ENCODE measurements at regions not wholly inside any gene's neighbourhood (a gene's known extent, or its start where the extent isn't known, plus 50 kb on each side); places are given as distances from the start of the nearest gene placed in this dataset.

- H3K27me3 ChIP-seq (ENCODE audit: control insufficient read depth, insufficient read depth, low read length) = no peaks in the 10 kb centered on the region
- ChIA-PET POLR2A (no interaction called here), CTCF (no interaction called here)
- TF ChIP-seq CTCF (IDR thresholded peaks at IDR 0.05; ENCODE audit: insufficient read depth, low read depth, low read length) = no peak
- DNase-seq (ENCODE audit: low read depth) = no peak
- H3K36me3 ChIP-seq (ENCODE audit: control insufficient read depth, insufficient read depth, low read length) = no peaks in the 10 kb centered on the region
- H3K4me3 ChIP-seq (ENCODE audit: low read depth, low read length) = no peak overlapping the region
Observed at GRCh38 chr21:8991088-8991907, 1530.1 kb upstream of the TPTE start.

- H3K27me3 ChIP-seq (ENCODE audit: control insufficient read depth, insufficient read depth, low read length) = no peaks in the 10 kb centered on the region
- H3K36me3 ChIP-seq (ENCODE audit: control insufficient read depth, insufficient read depth, low read length) = no peaks in the 10 kb centered on the region
- DNase-seq (ENCODE audit: low read depth) = no peak
- no peak overlapping the region for H3K4me3 ChIP-seq (ENCODE audit: low read depth, low read length)
- ChIA-PET POLR2A (no interaction called here), CTCF (no interaction called here)
- no peak for TF ChIP-seq CTCF (IDR thresholded peaks at IDR 0.05; ENCODE audit: insufficient read depth, low read depth, low read length)
Observed at GRCh38 chr21:8991968-8992621, 1529.3 kb upstream of the TPTE start.

- no peak for TF ChIP-seq CTCF (IDR thresholded peaks at IDR 0.05; ENCODE audit: insufficient read depth, low read depth, low read length)
- no peaks in the 10 kb centered on the region for H3K27me3 ChIP-seq (ENCODE audit: control insufficient read depth, insufficient read depth, low read length)
- DNase-seq (ENCODE audit: low read depth) = no peak
- H3K4me3 ChIP-seq (ENCODE audit: low read depth, low read length) = no peak overlapping the region
- CTCF ChIA-PET = no interaction called here
- H3K36me3 ChIP-seq (ENCODE audit: control insufficient read depth, insufficient read depth, low read length) = no peaks in the 10 kb centered on the region
- POLR2A ChIA-PET = no interaction called here
Observed at GRCh38 chr21:8992731-8993174, 1528.6 kb upstream of the TPTE start.

- H3K27me3 ChIP-seq (ENCODE audit: control insufficient read depth, insufficient read depth, low read length) = no peaks in the 10 kb centered on the region
- no peak for DNase-seq (ENCODE audit: low read depth)
- no peaks in the 10 kb centered on the region for H3K36me3 ChIP-seq (ENCODE audit: control insufficient read depth, insufficient read depth, low read length)
- no peak for TF ChIP-seq CTCF (IDR thresholded peaks at IDR 0.05; ENCODE audit: insufficient read depth, low read depth, low read length)
- ChIA-PET POLR2A (no interaction called here), CTCF (no interaction called here)
- H3K4me3 ChIP-seq (ENCODE audit: low read depth, low read length) = no peak overlapping the region
Observed at GRCh38 chr21:8993284-8993942, 1528.0 kb upstream of the TPTE start.

GRCh38 chr21:8993943-8994639 is 1527.3 kb upstream of the TPTE start:
- CTCF ChIA-PET = no interaction called here
- no peak for DNase-seq (ENCODE audit: low read depth)
- POLR2A ChIA-PET = no interaction called here
- Histone ChIP-seq H3K4me3 (ENCODE audit: low read depth, low read length) (no peak overlapping the region), H3K27me3 (ENCODE audit: control insufficient read depth, insufficient read depth, low read length) (no peaks in the 10 kb centered on the region), H3K36me3 (ENCODE audit: control insufficient read depth, insufficient read depth, low read length) (no peaks in the 10 kb centered on the region)
- no peak for TF ChIP-seq CTCF (IDR thresholded peaks at IDR 0.05; ENCODE audit: insufficient read depth, low read depth, low read length)

Measured in BJ (cell line).